Loucy (cell line): ENCODE measurements at regions not wholly inside any gene's neighbourhood (a gene's known extent, or its start where the extent isn't known, plus 50 kb on each side); places are given as distances from the start of the nearest gene placed in this dataset.
"Not testable (repeated sequence)": the region's sequence is repeated elsewhere in the genome, so short reads cannot be mapped to it uniquely, and the experiment has no call there.

ENCODE experiments used
- H2AFZ ChIP-seq: fragments of 200-600 bp; sonication (generic); 2 replicates; pipeline ENCODE4 v1.6.0; 2016; ENCODE audit warnings: antibody characterized with exemption, mild to moderate bottlenecking, low read length, moderate library complexity
- H3F3A ChIP-seq: fragments of 200-600 bp; 2 replicates; pipeline ENCODE4 v1.6.0; 2016; ENCODE audit warnings: antibody characterized with exemption, low read depth, mild to moderate bottlenecking
- H3K27me3 ChIP-seq: fragments of 200-600 bp; sonication (generic); 2 replicates; pipeline ENCODE4 v1.6.1; 2014; ENCODE audit warnings: low read length, mild to moderate bottlenecking; ENCODE audit not compliant: insufficient read depth, poor library complexity, severe bottlenecking
- H3K36me3 ChIP-seq: fragments of 200-600 bp; sonication (generic); 2 replicates; pipeline ENCODE4 v1.6.1; 2016; ENCODE audit warnings: low read length; ENCODE audit not compliant: insufficient read depth
- H3K4me1 ChIP-seq: fragments of 200-600 bp; sonication (generic); 2 replicates; pipeline ENCODE4 v1.5.1; 2014; ENCODE audit warnings: low read length, mild to moderate bottlenecking; ENCODE audit not compliant: insufficient read depth, poor library complexity, severe bottlenecking
- H3K4me2 ChIP-seq: fragments of 200-600 bp; sonication (generic); 2 replicates; pipeline ENCODE4 v1.6.0; 2014; ENCODE audit warnings: antibody characterized with exemption, low read length, low read depth, mild to moderate bottlenecking; ENCODE audit not compliant: poor library complexity, severe bottlenecking
- H3K4me3 ChIP-seq: fragments of 200-600 bp; sonication (generic); 2 replicates; pipeline ENCODE4 v1.5.1; 2014; ENCODE audit warnings: low read length, mild to moderate bottlenecking, mixed read lengths; ENCODE audit not compliant: poor library complexity, severe bottlenecking
- H3K79me2 ChIP-seq: fragments of 200-600 bp; sonication (generic); 2 replicates; pipeline ENCODE4 v1.6.1; 2014; ENCODE audit warnings: low read length; ENCODE audit not compliant: insufficient read depth
- H3K9ac ChIP-seq: fragments of 200-600 bp; sonication (generic); 2 replicates; pipeline ENCODE4 v1.6.0; 2014; ENCODE audit warnings: mild to moderate bottlenecking, low read depth, low read length, moderate library complexity; ENCODE audit not compliant: poor library complexity, severe bottlenecking
- H3K9me2 ChIP-seq: fragments of 200-600 bp; sonication (generic); replicated peaks from 2 replicates; pipeline ENCODE4 v1.6.1; 2016; ENCODE audit warnings: low read depth, low read length, mixed read lengths
- H3K9me3 ChIP-seq: fragments of 200-600 bp; sonication (generic); 2 replicates; pipeline ENCODE4 v1.6.1; 2014; ENCODE audit warnings: mild to moderate bottlenecking, antibody characterized with exemption, low read length, low read depth; ENCODE audit not compliant: insufficient read depth
- H4K20me1 ChIP-seq: fragments of 200-600 bp; sonication (generic); 2 replicates; pipeline ENCODE4 v1.6.0; 2014; ENCODE audit warnings: antibody characterized with exemption, low read length, mild to moderate bottlenecking; ENCODE audit not compliant: insufficient read depth, poor library complexity, severe bottlenecking
- EZH2phosphoT487 ChIP-seq: fragments of 200-600 bp; IDR thresholded peaks from 2 replicates; pipeline ENCODE4 v1.6.1; 2018; ENCODE audit warnings: antibody characterized with exemption, mild to moderate bottlenecking, moderate library complexity, borderline replicate concordance
- TF ChIP-seq, protein P1 (sequence below): fragments of 200-600 bp; sonication (generic); conservative IDR thresholded peaks from 2 replicates; pipeline ENCODE4 v1.5.1; 2014; ENCODE audit warnings: mild to moderate bottlenecking, antibody characterized with exemption, low read length

- H3K9me2 ChIP-seq: no peaks in the 10 kb centered on the region
- H3K9ac ChIP-seq: no peak overlapping the region
- H3K9me3 ChIP-seq: no peaks in the 10 kb centered on the region
- H3F3A ChIP-seq: no peaks in the 10 kb centered on the region
- no peak overlapping the region for H2AFZ ChIP-seq
- TF ChIP-seq EZH2phosphoT487: no peak
- TF ChIP-seq, protein P1, sequence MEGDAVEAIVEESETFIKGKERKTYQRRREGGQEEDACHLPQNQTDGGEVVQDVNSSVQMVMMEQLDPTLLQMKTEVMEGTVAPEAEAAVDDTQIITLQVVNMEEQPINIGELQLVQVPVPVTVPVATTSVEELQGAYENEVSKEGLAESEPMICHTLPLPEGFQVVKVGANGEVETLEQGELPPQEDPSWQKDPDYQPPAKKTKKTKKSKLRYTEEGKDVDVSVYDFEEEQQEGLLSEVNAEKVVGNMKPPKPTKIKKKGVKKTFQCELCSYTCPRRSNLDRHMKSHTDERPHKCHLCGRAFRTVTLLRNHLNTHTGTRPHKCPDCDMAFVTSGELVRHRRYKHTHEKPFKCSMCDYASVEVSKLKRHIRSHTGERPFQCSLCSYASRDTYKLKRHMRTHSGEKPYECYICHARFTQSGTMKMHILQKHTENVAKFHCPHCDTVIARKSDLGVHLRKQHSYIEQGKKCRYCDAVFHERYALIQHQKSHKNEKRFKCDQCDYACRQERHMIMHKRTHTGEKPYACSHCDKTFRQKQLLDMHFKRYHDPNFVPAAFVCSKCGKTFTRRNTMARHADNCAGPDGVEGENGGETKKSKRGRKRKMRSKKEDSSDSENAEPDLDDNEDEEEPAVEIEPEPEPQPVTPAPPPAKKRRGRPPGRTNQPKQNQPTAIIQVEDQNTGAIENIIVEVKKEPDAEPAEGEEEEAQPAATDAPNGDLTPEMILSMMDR: no peak
- no peaks in the 10 kb centered on the region for H3K79me2 ChIP-seq
- H3K36me3 ChIP-seq: no peaks in the 10 kb centered on the region
- no peaks in the 10 kb centered on the region for H4K20me1 ChIP-seq
- H3K4me2 ChIP-seq: no peak overlapping the region
- no peaks in the 10 kb centered on the region for H3K4me1 ChIP-seq
- H3K4me3 ChIP-seq: no peak overlapping the region
- H3K27me3 ChIP-seq: no peaks in the 10 kb centered on the region
These were observed 86.4 kb upstream of the SOX21 start for GRCh38 chr13:94798738-94799137.

DNA sequence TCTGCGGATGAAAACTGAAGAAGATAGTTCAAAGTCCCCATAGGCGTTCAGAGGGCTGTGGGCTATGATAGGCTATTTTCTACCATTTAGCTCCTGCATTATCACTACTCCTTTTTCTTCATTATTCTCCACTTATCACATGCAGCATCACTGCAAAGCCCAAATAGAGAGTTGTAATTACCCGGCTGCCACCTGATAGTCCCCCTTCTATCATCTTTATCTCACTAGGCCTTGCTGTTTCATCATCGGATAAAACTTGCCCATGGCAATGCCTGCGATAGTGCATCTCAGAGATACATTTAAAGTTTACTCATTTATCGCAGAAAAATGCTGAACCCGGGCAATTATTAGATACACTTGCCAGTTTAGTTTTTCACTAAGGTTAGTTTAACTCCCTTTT lies 82.9 kb upstream of the SOX21 start:
- Histone ChIP-seq H3K27me3 (no peaks in the 10 kb centered on the region), H3F3A (no peaks in the 10 kb centered on the region), H3K4me2 (no peak overlapping the region), H3K9me3 (no peaks in the 10 kb centered on the region), H3K4me3 (no peak overlapping the region), H4K20me1 (no peaks in the 10 kb centered on the region), H3K9me2 (no peaks in the 10 kb centered on the region), H3K4me1 (no peaks in the 10 kb centered on the region), H3K9ac (no peak overlapping the region), H3K79me2 (no peaks in the 10 kb centered on the region), H2AFZ (no peak overlapping the region), H3K36me3 (no peaks in the 10 kb centered on the region)
- TF ChIP-seq EZH2phosphoT487: no peak
- TF ChIP-seq, protein P1: no peak

GRCh38 chr13:94786246-94786645 lies 73.9 kb upstream of the SOX21 start:
- not testable (repeated sequence) for H3K4me2 ChIP-seq, H3K9me2 ChIP-seq, H2AFZ ChIP-seq, H3K4me1 ChIP-seq, H4K20me1 ChIP-seq, H3K27me3 ChIP-seq, H3K4me3 ChIP-seq, H3F3A ChIP-seq, H3K79me2 ChIP-seq, H3K9me3 ChIP-seq, H3K36me3 ChIP-seq, H3K9ac ChIP-seq

GRCh38 chr13:94784066-94784465 lies 71.7 kb upstream of the SOX21 start:
- no peak overlapping the region for H3K9ac ChIP-seq
- TF ChIP-seq, protein P1: no peak
- TF ChIP-seq EZH2phosphoT487: no peak
- no peaks in the 10 kb centered on the region for H3K9me2 ChIP-seq
- H2AFZ ChIP-seq: no peak overlapping the region
- no peaks in the 10 kb centered on the region for H4K20me1 ChIP-seq
- H3K4me3 ChIP-seq: no peak overlapping the region
- H3K4me2 ChIP-seq: no peak overlapping the region
- H3K27me3 ChIP-seq: no peaks in the 10 kb centered on the region
- H3K79me2 ChIP-seq: no peaks in the 10 kb centered on the region
- no peaks in the 10 kb centered on the region for H3K4me1 ChIP-seq
- H3K9me3 ChIP-seq: no peaks in the 10 kb centered on the region; the same call in 1 of the 2 replicates
- no peaks in the 10 kb centered on the region for H3F3A ChIP-seq
- no peaks in the 10 kb centered on the region for H3K36me3 ChIP-seq
